HG02798 (cell line): ENCODE measurements at regions not wholly inside any gene's neighbourhood (a gene's known extent, or its start where the extent isn't known, plus 50 kb on each side); places are given as distances from the start of the nearest gene placed in this dataset.
"Not testable (repeated sequence)": the region's sequence is repeated elsewhere in the genome, so short reads cannot be mapped to it uniquely, and the experiment has no call there.

ENCODE experiments used
- ATAC-seq: cut with Tn5 transposase; IDR thresholded peaks from one replicate; pipeline ENCODE4 v1.9.1; 2021; ENCODE audit warnings: mild to moderate bottlenecking; ENCODE audit not compliant: unreplicated experiment, poor library complexity

GRCh38 chr21:39007985-39008384, 175.3 kb downstream of the PSMG1 start:
- ATAC-seq, result no peak

- ATAC-seq, result no peak
Observed at GRCh38 chr21:39007532-39007931, 175.7 kb downstream of the PSMG1 start.

GRCh38 chr21:39006571-39007311, 176.5 kb downstream of the PSMG1 start:
- ATAC-seq, result no peak

- ATAC-seq, result no peak
Observed at GRCh38 chr21:39005502-39005787, 177.8 kb downstream of the PSMG1 start.

- no peak for ATAC-seq
Observed at GRCh38 chr21:39004634-39005501, 178.4 kb downstream of the PSMG1 start.

- no peak for ATAC-seq
Observed at GRCh38 chr21:39003982-39004633, 179.1 kb downstream of the PSMG1 start.

GRCh38 chr21:39001341-39001740, 181.9 kb downstream of the PSMG1 start:
- ATAC-seq, result no peak

GRCh38 chr21:39000496-39000895, 182.8 kb downstream of the PSMG1 start:
- ATAC-seq, result no peak

- no peak for ATAC-seq
Observed at GRCh38 chr21:38999161-38999560, 184.1 kb downstream of the PSMG1 start.

GRCh38 chr21:38998281-38998680, 185.0 kb downstream of the PSMG1 start:
- not testable (repeated sequence) for ATAC-seq

GRCh38 chr21:38997843-38998175, 185.4 kb downstream of the PSMG1 start:
- ATAC-seq, result not testable (repeated sequence)

- no peak for ATAC-seq
Observed at GRCh38 chr21:38997051-38997842, 186.0 kb downstream of the PSMG1 start.

- no peak for ATAC-seq
Observed at GRCh38 chr21:38996355-38996754, 186.9 kb downstream of the PSMG1 start.

GRCh38 chr21:38995731-38996130, 187.5 kb downstream of the PSMG1 start:
- no peak for ATAC-seq

GRCh38 chr21:38995071-38995669, 188.1 kb downstream of the PSMG1 start:
- ATAC-seq, result no peak

GRCh38 chr21:38994042-38994441, 188.3 kb downstream of the ETS2 start:
- no peak for ATAC-seq

GRCh38 chr21:38993561-38993960, 187.8 kb downstream of the ETS2 start:
- ATAC-seq, result no peak

GRCh38 chr21:38992737-38993136, 187.0 kb downstream of the ETS2 start:
- no peak for ATAC-seq

- no peak for ATAC-seq
Observed at GRCh38 chr21:38990424-38990794, 184.7 kb downstream of the ETS2 start.

- ATAC-seq, result no peak
Observed at GRCh38 chr21:38989745-38990423, 184.2 kb downstream of the ETS2 start.
